Caco-2 (cell line): ENCODE measurements at regions not wholly inside any gene's neighbourhood (a gene's known extent, or its start where the extent isn't known, plus 50 kb on each side); places are given as distances from the start of the nearest gene placed in this dataset.

Source experiments
- BruUV-seq: library from RNA; stranded (reverse); fragments of 400-500 nt; replicated peaks from 2 replicates; lab custom pipeline; 2021; lab: Mats Ljungman, UMichigan
- CTCF ChIA-PET: fragments of 300-600 bp; sonication (Branson Sonifier 250); formaldehyde crosslinking; loops from one replicate; lab custom pipeline; 2022; ENCODE audit warnings: antibody characterized with exemption; lab: Charles Lee
- POLR2A ChIA-PET: fragments of 300-600 bp; sonication (Branson Sonifier 250); formaldehyde crosslinking; loops from one replicate; lab custom pipeline; 2022; ENCODE audit warnings: antibody characterized with exemption; lab: Charles Lee
- DNase-seq, 2 experiments: peaks; one replicate each; pipeline versions ENCODE4 v3.0.0 to v3.0.0-alpha.2; 2020 to 2022
- H3K27me3 ChIP-seq: replicated peaks from 2 replicates; pipeline ENCODE4 v1.6.0; 2011; ENCODE audit warnings: low read length; ENCODE audit not compliant: control insufficient read depth, insufficient read depth
- H3K36me3 ChIP-seq: 2 replicates; pipeline ENCODE4 v1.5.1; 2011; ENCODE audit warnings: low read length; ENCODE audit not compliant: control insufficient read depth, insufficient read depth
- H3K4me1 ChIP-seq: fragments of 250-450 bp; sonication (Bioruptor Pico); 2 replicates; pipeline ENCODE4 v1.5.1; 2020; ENCODE audit warnings: mild to moderate bottlenecking
- H3K4me3 ChIP-seq: 2 replicates; pipeline ENCODE4 v1.5.1; 2011; ENCODE audit warnings: low read depth, mild to moderate bottlenecking, control low read depth, low read length
- H3K9me3 ChIP-seq: fragments of 250-450 bp; sonication (Bioruptor Pico); 2 replicates; pipeline ENCODE4 v1.5.1; 2020; ENCODE audit warnings: mild to moderate bottlenecking, moderate library complexity
- H3K27ac Mint-ChIP-seq: one replicate; pipeline ENCODE4 v1.8.0; 2022; ENCODE audit warnings: mixed read lengths; ENCODE audit not compliant: unreplicated experiment
- H3K27me3 Mint-ChIP-seq: one replicate; pipeline ENCODE4 v1.8.0; 2022; ENCODE audit warnings: mixed read lengths; ENCODE audit not compliant: insufficient read depth, unreplicated experiment
- H3K36me3 Mint-ChIP-seq: one replicate; pipeline ENCODE4 v1.8.0; 2022; ENCODE audit warnings: mild to moderate bottlenecking, mixed read lengths; ENCODE audit not compliant: insufficient read depth, unreplicated experiment
- H3K4me1 Mint-ChIP-seq: one replicate; pipeline ENCODE4 v1.8.0; 2022; ENCODE audit warnings: low read depth, mixed read lengths; ENCODE audit not compliant: unreplicated experiment
- H3K4me3 Mint-ChIP-seq: one replicate; pipeline ENCODE4 v1.8.0; 2022; ENCODE audit warnings: mild to moderate bottlenecking, moderate library complexity, mixed read lengths; ENCODE audit not compliant: unreplicated experiment
- H3K9me3 Mint-ChIP-seq: one replicate; pipeline ENCODE4 v1.8.0; 2022; ENCODE audit warnings: mixed read lengths; ENCODE audit not compliant: unreplicated experiment
- intact Hi-C: fragments of 100-400 bp; cut with micrococcal nuclease; formaldehyde crosslinking; loops from one replicate; pipeline ENCODE4 v1.10.0; 2022; ENCODE audit not compliant: unreplicated experiment
- TF ChIP-seq, protein P1 (sequence below), 2 experiments: fragments of 200-600 bp in 1 of 2; IDR thresholded peaks; 1 replicate in 1 of 2; 2 replicates in 1 of 2; pipeline versions ENCODE4 v1.5.1 to v1.8.0; 2011 to 2022; ENCODE audit warnings: antibody characterized with exemption in 1 of 2, control low read depth in 1 of 2, inconsistent platforms in 1 of 2, low read depth in 1 of 2, low read length in 1 of 2, mild to moderate bottlenecking in 1 of 2, moderate library complexity in 1 of 2; ENCODE audit not compliant: insufficient read depth in 1 of 2, severe bottlenecking in 1 of 2, unreplicated experiment in 1 of 2

DNA sequence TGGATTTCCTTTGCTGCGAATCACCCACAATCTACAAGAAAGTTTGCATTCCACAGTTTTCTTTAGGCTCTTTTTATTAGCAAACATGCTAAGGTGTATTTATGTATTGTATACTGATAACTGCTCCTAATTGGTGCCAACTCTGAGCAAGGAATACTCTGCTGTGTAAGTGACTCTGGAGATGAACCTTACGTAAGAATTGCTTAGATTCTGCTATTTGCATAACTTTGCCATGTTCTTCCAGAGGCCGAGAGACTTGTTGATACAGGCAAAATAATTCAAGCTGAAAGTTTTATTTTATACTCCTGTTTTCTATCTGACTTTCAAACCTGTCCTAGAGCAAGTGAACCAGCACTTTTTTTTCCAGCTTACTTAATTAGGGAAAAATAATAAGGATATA lies 461.3 kb downstream of the GJA1 start:
- Mint-ChIP-seq H3K27me3 (no peaks in the 10 kb centered on the region), H3K9me3 (no peaks in the 10 kb centered on the region), H3K36me3 (no peaks in the 10 kb centered on the region), H3K4me1 (peaks cover 6% of the 10 kb centered on the region), H3K27ac (no peak overlapping the region), H3K4me3 (no peak overlapping the region)
- TF ChIP-seq, protein P1, sequence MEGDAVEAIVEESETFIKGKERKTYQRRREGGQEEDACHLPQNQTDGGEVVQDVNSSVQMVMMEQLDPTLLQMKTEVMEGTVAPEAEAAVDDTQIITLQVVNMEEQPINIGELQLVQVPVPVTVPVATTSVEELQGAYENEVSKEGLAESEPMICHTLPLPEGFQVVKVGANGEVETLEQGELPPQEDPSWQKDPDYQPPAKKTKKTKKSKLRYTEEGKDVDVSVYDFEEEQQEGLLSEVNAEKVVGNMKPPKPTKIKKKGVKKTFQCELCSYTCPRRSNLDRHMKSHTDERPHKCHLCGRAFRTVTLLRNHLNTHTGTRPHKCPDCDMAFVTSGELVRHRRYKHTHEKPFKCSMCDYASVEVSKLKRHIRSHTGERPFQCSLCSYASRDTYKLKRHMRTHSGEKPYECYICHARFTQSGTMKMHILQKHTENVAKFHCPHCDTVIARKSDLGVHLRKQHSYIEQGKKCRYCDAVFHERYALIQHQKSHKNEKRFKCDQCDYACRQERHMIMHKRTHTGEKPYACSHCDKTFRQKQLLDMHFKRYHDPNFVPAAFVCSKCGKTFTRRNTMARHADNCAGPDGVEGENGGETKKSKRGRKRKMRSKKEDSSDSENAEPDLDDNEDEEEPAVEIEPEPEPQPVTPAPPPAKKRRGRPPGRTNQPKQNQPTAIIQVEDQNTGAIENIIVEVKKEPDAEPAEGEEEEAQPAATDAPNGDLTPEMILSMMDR (IDR thresholded peaks at IDR 0.05; ENCODE audit: insufficient read depth in 1 of 2, low read depth in 1 of 2, low read length in 1 of 2, severe bottlenecking in 1 of 2, unreplicated experiment in 1 of 2), result no peak
- Histone ChIP-seq H3K4me3 (no peak overlapping the region), H3K36me3 (no peaks in the 10 kb centered on the region), H3K4me1 (no peaks in the 10 kb centered on the region), H3K27me3 (no peaks in the 10 kb centered on the region), H3K9me3 (no peaks in the 10 kb centered on the region)
- intact Hi-C loops, result no loop called here
- ChIA-PET POLR2A (no interaction called here), CTCF (no interaction called here)
- no TSS peak for BruUV-seq
- DNase-seq, result no peak

DNA sequence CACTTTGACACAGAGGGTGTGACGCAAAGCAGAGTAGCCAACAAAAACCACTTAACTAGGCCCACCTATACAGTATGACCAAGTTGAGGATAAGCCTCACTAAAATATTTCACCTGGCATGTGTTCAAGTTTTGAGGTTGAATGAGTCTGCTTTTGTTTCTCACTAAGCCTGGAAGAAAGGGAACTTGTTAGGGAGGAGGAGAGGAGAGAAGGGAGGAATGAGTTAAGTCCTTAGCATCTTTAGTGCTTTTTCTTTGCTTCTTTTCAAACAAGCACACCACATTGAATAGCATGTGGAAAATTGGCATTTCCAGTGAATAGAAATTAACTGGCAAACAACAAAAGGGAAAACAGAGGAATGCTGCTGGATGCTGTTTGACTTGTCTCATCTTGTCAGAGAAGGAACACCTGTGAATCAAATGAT lies 461.9 kb downstream of the GJA1 start:
- intact Hi-C loops, result no loop called here
- no peak overlapping the region for H3K4me3 ChIP-seq
- CTCF ChIA-PET, result no interaction called here
- no peaks in the 10 kb centered on the region for H3K4me1 ChIP-seq
- Mint-ChIP-seq H3K4me1 (peaks cover 6% of the 10 kb centered on the region), H3K9me3 (no peaks in the 10 kb centered on the region), H3K27ac (no peak overlapping the region), H3K4me3 (no peak overlapping the region), H3K27me3 (no peaks in the 10 kb centered on the region), H3K36me3 (no peaks in the 10 kb centered on the region)
- no peaks in the 10 kb centered on the region for H3K36me3 ChIP-seq
- no peak for DNase-seq
- H3K9me3 ChIP-seq, result no peaks in the 10 kb centered on the region
- no peaks in the 10 kb centered on the region for H3K27me3 ChIP-seq
- BruUV-seq, result no TSS peak
- TF ChIP-seq, protein P1 (IDR thresholded peaks at IDR 0.05; ENCODE audit: insufficient read depth in 1 of 2, low read depth in 1 of 2, low read length in 1 of 2, severe bottlenecking in 1 of 2, unreplicated experiment in 1 of 2), result no peak
- POLR2A ChIA-PET, result no interaction called here

DNA sequence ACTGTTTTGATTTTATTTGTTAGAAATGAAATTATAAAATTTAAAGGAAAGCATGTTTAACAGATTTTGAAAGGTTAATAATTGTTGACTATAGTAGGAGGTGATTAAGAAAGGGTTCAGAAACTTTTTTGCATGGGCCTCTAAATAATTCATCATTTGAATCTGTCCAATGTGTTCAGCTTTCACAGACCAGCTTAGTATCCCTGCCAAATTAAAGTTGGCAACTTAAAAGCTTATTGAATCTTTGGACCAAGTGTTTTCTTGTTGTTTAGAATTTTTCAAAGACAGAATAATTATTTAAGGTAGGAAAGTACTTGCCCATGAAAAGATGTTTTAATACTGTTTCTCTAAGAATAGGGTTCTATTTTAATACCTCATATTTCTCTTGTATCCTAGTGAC lies 466.0 kb downstream of the GJA1 start:
- H3K4me3 ChIP-seq, result no peak overlapping the region
- no peaks in the 10 kb centered on the region for H3K9me3 ChIP-seq
- no peaks in the 10 kb centered on the region for H3K36me3 Mint-ChIP-seq
- no peak overlapping the region for H3K27ac Mint-ChIP-seq
- no peaks in the 10 kb centered on the region for H3K4me1 ChIP-seq
- BruUV-seq, result no TSS peak
- intact Hi-C loops, result no loop called here
- CTCF ChIA-PET, result no interaction called here
- no peaks in the 10 kb centered on the region for H3K36me3 ChIP-seq
- H3K4me3 Mint-ChIP-seq, result no peak overlapping the region
- no peak for DNase-seq
- H3K27me3 Mint-ChIP-seq, result no peaks in the 10 kb centered on the region
- no peaks in the 10 kb centered on the region for H3K27me3 ChIP-seq
- no peaks in the 10 kb centered on the region for H3K9me3 Mint-ChIP-seq
- POLR2A ChIA-PET, result no interaction called here
- TF ChIP-seq, protein P1 (IDR thresholded peaks at IDR 0.05; ENCODE audit: insufficient read depth in 1 of 2, low read depth in 1 of 2, low read length in 1 of 2, severe bottlenecking in 1 of 2, unreplicated experiment in 1 of 2), result no peak
- peaks cover 7% of the 10 kb centered on the region for H3K4me1 Mint-ChIP-seq
